H9 (cell line): ENCODE measurements at regions not wholly inside any gene's neighbourhood (a gene's known extent, or its start where the extent isn't known, plus 50 kb on each side); places are given as distances from the start of the nearest gene placed in this dataset.

Source experiments
- DNase-seq: peaks from one replicate; pipeline ENCODE4 v3.0.0-alpha.2; 2017
- H2AFZ ChIP-seq: one replicate; pipeline ENCODE4 v1.6.1; 2013; ENCODE audit warnings: mild to moderate bottlenecking, low read length, control low read depth, moderate library complexity
- H2AK5ac ChIP-seq: 2 replicates; pipeline ENCODE4 v1.6.1; 2013; ENCODE audit warnings: low read length, control low read depth, mixed read lengths; ENCODE audit not compliant: insufficient read length
- H2BK120ac ChIP-seq: one replicate; pipeline ENCODE4 v1.6.1; 2013; ENCODE audit warnings: low read depth, mild to moderate bottlenecking, low read length, control low read depth, inconsistent platforms; ENCODE audit not compliant: poor library complexity, severe bottlenecking
- H2BK12ac ChIP-seq: 2 replicates; pipeline ENCODE4 v1.6.1; 2013; ENCODE audit warnings: low read length, control low read depth, mixed read lengths, low read depth; ENCODE audit not compliant: insufficient read length
- H2BK15ac ChIP-seq: 2 replicates; pipeline ENCODE4 v1.6.1; 2013; ENCODE audit warnings: low read depth, low read length, control low read depth
- H2BK20ac ChIP-seq: one replicate; pipeline ENCODE4 v1.6.1; 2013; ENCODE audit warnings: low read depth, mild to moderate bottlenecking, low read length, control low read depth, inconsistent platforms; ENCODE audit not compliant: poor library complexity, severe bottlenecking
- H2BK5ac ChIP-seq: 2 replicates; pipeline ENCODE4 v1.6.1; 2013; ENCODE audit warnings: low read length, control low read depth, mixed read lengths; ENCODE audit not compliant: insufficient read length
- H3K14ac ChIP-seq: 2 replicates; pipeline ENCODE4 v1.6.1; 2013; ENCODE audit warnings: low read length, control low read depth; ENCODE audit not compliant: insufficient read depth
- H3K18ac ChIP-seq: 2 replicates; pipeline ENCODE4 v1.6.1; 2013; ENCODE audit warnings: low read depth, mild to moderate bottlenecking, mixed read lengths, low read length, control low read depth; ENCODE audit not compliant: insufficient read length
- H3K23ac ChIP-seq: 2 replicates; pipeline ENCODE4 v1.6.1; 2013; ENCODE audit warnings: low read length, control low read depth, mixed read lengths, low read depth; ENCODE audit not compliant: insufficient read length
- H3K23me2 ChIP-seq: 2 replicates; pipeline ENCODE4 v1.6.1; 2013; ENCODE audit warnings: low read depth, mild to moderate bottlenecking, mixed read lengths, low read length, control low read depth; ENCODE audit not compliant: insufficient read length, poor library complexity, severe bottlenecking
- H3K27ac ChIP-seq: 2 replicates; pipeline ENCODE4 v1.5.1; 2013; ENCODE audit warnings: low read length, control low read depth, mixed read lengths, low read depth; ENCODE audit not compliant: insufficient read length
- H3K27me3 ChIP-seq: 2 replicates; pipeline ENCODE4 v1.6.1; 2013; ENCODE audit warnings: low read length, control low read depth, inconsistent platforms; ENCODE audit not compliant: insufficient read depth
- H3K4ac ChIP-seq: 2 replicates; pipeline ENCODE4 v1.6.1; 2013; ENCODE audit warnings: low read depth, mild to moderate bottlenecking, control low read depth, inconsistent platforms, low read length, moderate library complexity
- H3K4me1 ChIP-seq: 2 replicates; pipeline ENCODE4 v1.6.1; 2013; ENCODE audit warnings: low read length, control low read depth, inconsistent platforms; ENCODE audit not compliant: insufficient read depth
- H3K4me2 ChIP-seq: 2 replicates; pipeline ENCODE4 v1.6.1; 2013; ENCODE audit warnings: low read length, control low read depth, mixed read lengths; ENCODE audit not compliant: insufficient read length, insufficient read depth
- H3K56ac ChIP-seq: 2 replicates; pipeline ENCODE4 v1.6.1; 2013; ENCODE audit warnings: low read depth, mild to moderate bottlenecking, mixed read lengths, low read length, control low read depth; ENCODE audit not compliant: insufficient read length
- H3K79me1 ChIP-seq: 2 replicates; pipeline ENCODE4 v1.6.1; 2013; ENCODE audit warnings: low read depth, mild to moderate bottlenecking, moderate library complexity, low read length, control low read depth, inconsistent platforms; ENCODE audit not compliant: insufficient read depth, poor library complexity, severe bottlenecking
- H3K79me2 ChIP-seq: 2 replicates; pipeline ENCODE4 v1.6.1; 2013; ENCODE audit warnings: low read length, control low read depth, inconsistent platforms; ENCODE audit not compliant: insufficient read depth
- H3K9ac ChIP-seq: 2 replicates; pipeline ENCODE4 v1.6.1; 2013; ENCODE audit warnings: low read length, control low read depth, mixed read lengths; ENCODE audit not compliant: insufficient read length; ENCODE audit errors: extremely low read depth
- H3K9me3 ChIP-seq: one replicate; pipeline ENCODE4 v1.6.1; 2013; ENCODE audit warnings: low read depth, low read length, inconsistent platforms; ENCODE audit not compliant: control insufficient read depth
- H3T11ph ChIP-seq: one replicate; pipeline ENCODE4 v1.6.1; 2013; ENCODE audit warnings: mild to moderate bottlenecking, low read length, control low read depth, inconsistent platforms
- H4K20me1 ChIP-seq: one replicate; pipeline ENCODE4 v1.6.1; 2013; ENCODE audit not compliant: control insufficient read depth, insufficient read length, insufficient read depth
- H4K5ac ChIP-seq: 2 replicates; pipeline ENCODE4 v1.6.1; 2013; ENCODE audit warnings: low read depth, mild to moderate bottlenecking, mixed read lengths, low read length, control low read depth; ENCODE audit not compliant: insufficient read length
- H4K8ac ChIP-seq: replicated peaks from 2 replicates; pipeline ENCODE4 v1.6.1; 2013; ENCODE audit warnings: low read length, control low read depth, mixed read lengths, low read depth; ENCODE audit not compliant: insufficient read length
- H4K91ac ChIP-seq: 2 replicates; pipeline ENCODE4 v1.6.1; 2013; ENCODE audit warnings: low read depth, mild to moderate bottlenecking, moderate library complexity, mixed read lengths, low read length, control low read depth; ENCODE audit not compliant: insufficient read length
- H3K27ac Mint-ChIP-seq, 3 experiments: 2 replicates in 2 of 3; 3 replicates in 1 of 3; pipeline ENCODE4 v1.8.0; 2020 to 2021; ENCODE audit warnings: mixed read lengths in 3 of 3, mild to moderate bottlenecking in 1 of 3, moderate library complexity in 1 of 3
- H3K27me3 Mint-ChIP-seq: 2 replicates; pipeline ENCODE4 v1.8.0; 2021; ENCODE audit warnings: low read depth, mild to moderate bottlenecking, moderate library complexity, mixed read lengths
- H3K36me3 Mint-ChIP-seq, 3 experiments: 2 replicates in 2 of 3; 3 replicates in 1 of 3; pipeline ENCODE4 v1.8.0; 2020 to 2021; ENCODE audit warnings: low read depth in 3 of 3, mixed read lengths in 3 of 3; ENCODE audit not compliant: insufficient read depth in 1 of 3
- H3K4me1 Mint-ChIP-seq, 2 experiments: 2 replicates each; pipeline ENCODE4 v1.8.0; 2020; ENCODE audit warnings: mixed read lengths in 2 of 2
- H3K4me3 Mint-ChIP-seq, 2 experiments: 2 replicates in 1 of 2; 3 replicates in 1 of 2; pipeline ENCODE4 v1.8.0; 2020 to 2021; ENCODE audit warnings: mild to moderate bottlenecking in 2 of 2, mixed read lengths in 2 of 2, moderate library complexity in 1 of 2
- H3K9me3 Mint-ChIP-seq, 2 experiments: 2 replicates in 1 of 2; 3 replicates in 1 of 2; pipeline ENCODE4 v1.8.0; 2020; ENCODE audit warnings: mild to moderate bottlenecking in 2 of 2, mixed read lengths in 2 of 2, moderate library complexity in 1 of 2
- CTCF ChIP-seq: fragments of 200-600 bp; sonication (generic); conservative IDR thresholded peaks from 3 replicates; pipeline ENCODE4 v1.8.0; 2021; ENCODE audit warnings: antibody characterized with exemption, mild to moderate bottlenecking
- WGBS: extraction: QIAGEN DNeasy Blood & Tissue Kit; methylation state at CpG from one replicate; pipeline ENCODE4 v1.1.7; 2013; ENCODE audit warnings: missing lambda C conversion rate, low lambda C conversion rate, mixed read lengths; ENCODE audit not compliant: insufficient read length; ENCODE audit errors: extremely low coverage; 5-methylcytosine and 5-hydroxymethylcytosine counted together

DNA sequence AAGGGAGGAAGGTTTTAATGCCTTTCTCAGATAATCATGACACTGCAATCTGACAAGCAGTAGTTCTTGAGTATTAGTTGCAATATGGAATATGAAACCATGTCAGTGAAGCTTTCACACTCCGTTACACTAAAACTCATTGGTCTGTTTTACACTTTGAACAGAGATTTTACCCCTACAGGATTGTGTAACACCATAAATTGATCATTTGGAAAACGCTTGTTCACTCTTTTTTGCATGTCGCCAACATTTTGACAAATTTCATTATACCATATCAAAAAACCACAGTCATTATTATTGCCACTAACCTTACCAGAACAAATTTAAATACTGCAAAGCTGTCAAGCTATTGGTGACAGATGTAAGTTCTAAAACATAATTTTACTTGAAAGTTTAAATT, 404.8 kb upstream of the THBS1 start:
- Mint-ChIP-seq H3K27ac (no peak overlapping the region), H3K36me3 (no peaks in the 10 kb centered on the region), H3K27me3 (no peaks in the 10 kb centered on the region), H3K9me3 (no peaks in the 10 kb centered on the region), H3K4me1 (peaks cover 21 to 24% of the 10 kb centered on the region in 2 experiments), H3K4me3 (no peak overlapping the region)
- Histone ChIP-seq H3K4ac (no peak overlapping the region), H3K23me2 (no peaks in the 10 kb centered on the region), H4K91ac (no peak overlapping the region), H3K23ac (no peak overlapping the region), H3K9me3 (no peaks in the 10 kb centered on the region), H2BK15ac (no peak overlapping the region), H3K14ac (no peak overlapping the region), H2BK12ac (no peak overlapping the region), H2AFZ (no peak overlapping the region), H3K9ac (no peak overlapping the region), H2BK120ac (no peak overlapping the region), H3K27ac (no peak overlapping the region), H3K56ac (no peak overlapping the region), H3T11ph (no peak overlapping the region), H4K5ac (no peak overlapping the region), H2AK5ac (no peak overlapping the region), H2BK20ac (no peak overlapping the region), H4K8ac (no peak overlapping the region), H3K4me1 (peaks cover 9% of the 10 kb centered on the region; the same call in 1 of the 2 replicates), H3K4me2 (no peak overlapping the region), H3K79me2 (no peaks in the 10 kb centered on the region), H4K20me1 (no peaks in the 10 kb centered on the region), H3K79me1 (no peaks in the 10 kb centered on the region), H3K18ac (no peak overlapping the region), H2BK5ac (no peak overlapping the region), H3K27me3 (no peaks in the 10 kb centered on the region)
- no peak for DNase-seq
- TF ChIP-seq CTCF, result no peak
- WGBS, result no CpG with 5 or more reads among the region's 3 CpGs
